ENCODE measurements at regions not wholly inside any gene's neighbourhood (a gene's known extent, or its start where the extent isn't known, plus 50 kb on each side); places are given as distances from the start of the nearest gene placed in this dataset.

- TF ChIP-seq POLR2A (IDR thresholded peaks at IDR 0.05) (no peak), CTCF (IDR thresholded peaks at IDR 0.05) (no peak)
Observed at GRCh38 chr21:30979054-30979453, 59.2 kb downstream of the KRTAP19-8 start.

Measured in heart left ventricle (tissue), 13 donors.